HepG2 (cell line): ENCODE measurements at regions not wholly inside any gene's neighbourhood (a gene's known extent, or its start where the extent isn't known, plus 50 kb on each side); places are given as distances from the start of the nearest gene placed in this dataset.

Experiments
- ATAC-seq: fragments of 200-7000 bp; cut with Tn5 transposase; 3 replicates; pipeline ENCODE4 v1.9.1; 2020; ENCODE audit warnings: mild to moderate bottlenecking, moderate library complexity
- BruUV-seq: library from RNA; stranded (reverse); fragments of 400-500 nt; replicated peaks from 2 replicates; lab custom pipeline; 2021; lab: Mats Ljungman, UMichigan
- CTCF ChIA-PET: fragments of 300-600 bp; formaldehyde crosslinking; extraction: SDS; loops from one replicate; lab custom pipeline; 2021; ENCODE audit warnings: low total read pairs, inconsistent platforms, low intra/inter-chr PET ratio; lab: Yijun Ruan, JAX
- POLR2A ChIA-PET: fragments of 350-600 bp; sonication (Branson Sonifier 250); formaldehyde crosslinking; loops from one replicate; lab custom pipeline; 2020; ENCODE audit warnings: antibody characterized with exemption, inconsistent platforms; lab: Yijun Ruan, JAX
- DNase-seq: peaks from one replicate; pipeline ENCODE4 v3.0.0-alpha.2; 2015; ENCODE audit warnings: low spot score
- FAIRE-seq: peaks from 3 replicates; lab custom pipeline; 2011; peaks lifted over from hg19 to GRCh38; lab: Jason Lieb, UNC
- H2AFZ ChIP-seq: one replicate; pipeline ENCODE4 v1.6.1; 2011; ENCODE audit warnings: low read length, inconsistent platforms
- H3K27ac ChIP-seq: fragments of 300-600 bp; 3 replicates; pipeline ENCODE4 v1.8.0; 2011; ENCODE audit warnings: mixed run types, mild to moderate bottlenecking, mixed read lengths, low read length, inconsistent platforms; ENCODE audit not compliant: insufficient read depth; ENCODE audit errors: extremely low read length
- H3K27me3 ChIP-seq, 2 experiments: fragments of 200-600 bp in 1 of 2; 2 replicates in 1 of 2; 3 replicates in 1 of 2; pipeline versions ENCODE4 v1.6.0 to v1.8.0; 2011; ENCODE audit warnings: low read length in 2 of 2, mild to moderate bottlenecking in 2 of 2, moderate library complexity in 2 of 2, inconsistent platforms in 1 of 2; ENCODE audit not compliant: insufficient read depth in 2 of 2, control insufficient read depth in 1 of 2
- H3K36me3 ChIP-seq, 2 experiments: fragments of 200-600 bp in 1 of 2; replicated peaks in 1 of 2; 2 replicates in 1 of 2; 3 replicates in 1 of 2; pipeline versions ENCODE4 v1.5.1 to v1.8.0; 2011; ENCODE audit warnings: low read length in 2 of 2, inconsistent platforms in 1 of 2; ENCODE audit not compliant: insufficient read depth in 2 of 2, control insufficient read depth in 1 of 2
- H3K4me1 ChIP-seq: 2 replicates; pipeline ENCODE4 v1.5.1; 2012; ENCODE audit warnings: low read length, inconsistent platforms; ENCODE audit not compliant: insufficient read depth
- H3K4me2 ChIP-seq: 2 replicates; pipeline ENCODE4 v1.6.0; 2011; ENCODE audit warnings: low read depth, low read length, inconsistent platforms
- H3K4me3 ChIP-seq, 3 experiments: fragments of 200-600 bp in 1 of 3; sonication (generic), shearing (Covaris generic) in 1 of 3; replicated peaks in 1 of 3; 2 replicates each; pipeline ENCODE4 v1.5.1; 2011 to 2016; ENCODE audit warnings: low read length in 3 of 3, inconsistent platforms in 2 of 3, low read depth in 2 of 3, mild to moderate bottlenecking in 2 of 3, control low read depth in 1 of 3, mixed read lengths in 1 of 3; ENCODE audit not compliant: insufficient read depth in 1 of 3
- H3K79me2 ChIP-seq: one replicate; pipeline ENCODE4 v1.6.1; 2011; ENCODE audit warnings: low read length, inconsistent platforms; ENCODE audit not compliant: insufficient read depth
- H3K9ac ChIP-seq: 2 replicates; pipeline ENCODE4 v1.6.0; 2011; ENCODE audit warnings: mild to moderate bottlenecking, low read depth, low read length, inconsistent platforms; ENCODE audit not compliant: insufficient read depth
- H3K9me3 ChIP-seq: 2 replicates; pipeline ENCODE4 v1.5.1; 2012; ENCODE audit warnings: mild to moderate bottlenecking, low read length
- H4K20me1 ChIP-seq: 2 replicates; pipeline ENCODE4 v1.6.0; 2011; ENCODE audit warnings: inconsistent platforms, mild to moderate bottlenecking, low read length, moderate library complexity; ENCODE audit not compliant: insufficient read depth
- CEBPB ChIP-seq: IDR thresholded peaks from 2 replicates; pipeline ENCODE4 v1.6.1; 2011; ENCODE audit warnings: low read depth, low read length, improper control_type of control experiment, borderline replicate concordance
- HMG20B ChIP-seq: conservative IDR thresholded peaks from 2 replicates; pipeline ENCODE4 v1.6.1; 2016; ENCODE audit warnings: missing genetic modification reagents, missing compliant biosample characterization
- IRF2 ChIP-seq: IDR thresholded peaks from 2 replicates; pipeline ENCODE4 v1.6.1; 2018; ENCODE audit warnings: missing genetic modification reagents, missing compliant biosample characterization
- MAFK ChIP-seq, 2 experiments: IDR thresholded peaks in 1 of 2; conservative IDR thresholded peaks in 1 of 2; 2 replicates each; pipeline ENCODE4 v1.6.1; 2011; ENCODE audit warnings: improper control_type of control experiment in 2 of 2, low read length in 2 of 2
- NFKBIZ ChIP-seq: IDR thresholded peaks from 2 replicates; pipeline ENCODE4 v1.6.1; 2018; ENCODE audit warnings: missing genetic modification reagents, missing compliant biosample characterization
- NFRKB ChIP-seq: fragments of 450-650 bp; IDR thresholded peaks from 2 replicates; pipeline ENCODE4 v1.6.1; 2017
- NRL ChIP-seq: sonication (generic); formaldehyde crosslinking; IDR thresholded peaks from 2 replicates; pipeline ENCODE4 v1.5.0; 2020; ENCODE audit warnings: missing genetic modification reagents, mild to moderate bottlenecking, moderate library complexity, borderline replicate concordance
- PRPF4 ChIP-seq: fragments of 200-400 bp; formaldehyde crosslinking; IDR thresholded peaks from 2 replicates; pipeline ENCODE4 v1.6.1; 2016; ENCODE audit warnings: low read length, low read depth; ENCODE audit not compliant: poor library complexity, severe bottlenecking
- SIX4 ChIP-seq: sonication (generic); formaldehyde crosslinking; IDR thresholded peaks from 2 replicates; pipeline ENCODE4 v1.4.0; 2020; ENCODE audit warnings: missing genetic modification reagents
- TBL1XR1 ChIP-seq: fragments of 150-350 bp; IDR thresholded peaks from 2 replicates; pipeline ENCODE4 v1.6.1; 2014; ENCODE audit warnings: borderline replicate concordance, low read length; ENCODE audit not compliant: partially characterized antibody
- ZBTB7A ChIP-seq: sonication (generic); formaldehyde crosslinking; IDR thresholded peaks from 2 replicates; pipeline ENCODE4 v1.8.0; 2022; ENCODE audit warnings: mild to moderate bottlenecking, missing genetic modification reagents
- ZFP1 ChIP-seq: IDR thresholded peaks from 2 replicates; pipeline ENCODE4 v1.6.1; 2016
- ZNF230 ChIP-seq: sonication (generic); formaldehyde crosslinking; IDR thresholded peaks from 2 replicates; pipeline ENCODE4 v1.4.0; 2020; ENCODE audit warnings: mild to moderate bottlenecking, missing genetic modification reagents
- ZNF558 ChIP-seq: sonication (generic); formaldehyde crosslinking; IDR thresholded peaks from 2 replicates; pipeline ENCODE4 v1.9.0; 2022; ENCODE audit warnings: mild to moderate bottlenecking, missing genetic modification reagents, borderline replicate concordance
- ZNF589 ChIP-seq: sonication (generic); formaldehyde crosslinking; conservative IDR thresholded peaks from 2 replicates; pipeline ENCODE4 v1.8.0; 2022; ENCODE audit warnings: mild to moderate bottlenecking, moderate library complexity, missing genetic modification reagents
- ZNF720 ChIP-seq: sonication (generic); formaldehyde crosslinking; IDR thresholded peaks from 2 replicates; pipeline ENCODE4 v1.4.0; 2020; ENCODE audit warnings: missing genetic modification reagents
- ZNF780A ChIP-seq: sonication (generic); formaldehyde crosslinking; IDR thresholded peaks from 2 replicates; pipeline ENCODE4 v1.8.0; 2022; ENCODE audit warnings: mild to moderate bottlenecking, missing genetic modification reagents, moderate library complexity
- WGBS: methylation state at CpG from one replicate; pipeline ENCODE4 v1.1.6; 2017; ENCODE audit warnings: low lambda C conversion rate; 5-methylcytosine and 5-hydroxymethylcytosine counted together
- in situ Hi-C: cut with HindIII; loops from 2 replicates; pipeline ENCODE4 v1.10.0; 2017; ENCODE audit warnings: low pct_unique_long_range_greater_than_20kb; ENCODE audit not compliant: extremely low pct_ligation_motif_present
- intact Hi-C: fragments of 100-400 bp; cut with micrococcal nuclease; formaldehyde crosslinking; loops from one replicate; pipeline ENCODE4 v1.10.0; 2022; ENCODE audit not compliant: unreplicated experiment
- TF ChIP-seq, protein P1 (sequence below): sonication (generic); formaldehyde crosslinking; IDR thresholded peaks from 2 replicates; pipeline ENCODE4 v1.5.0; 2020; ENCODE audit warnings: mild to moderate bottlenecking, missing genetic modification reagents

DNA sequence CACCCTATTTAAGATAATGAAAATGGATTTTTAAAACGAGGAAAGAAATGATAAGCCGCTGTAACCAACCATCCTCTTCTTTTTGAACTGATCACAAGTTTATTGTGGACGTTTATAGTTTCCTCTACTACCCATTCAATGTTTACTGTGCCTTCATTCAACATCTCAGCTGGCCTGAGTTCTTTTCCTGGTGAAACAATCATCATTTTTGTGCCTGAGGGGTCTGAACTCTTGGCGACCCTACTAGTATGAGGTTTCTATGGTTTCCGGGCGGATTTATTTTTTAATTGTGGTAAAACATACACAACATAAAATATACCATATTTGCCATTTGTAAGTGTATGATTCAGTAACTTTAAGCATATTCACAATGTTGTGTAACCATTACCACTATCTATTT lies 100.7 kb downstream of the SPRY1 start:
- Histone ChIP-seq H3K36me3 (no peaks in the 10 kb centered on the region), H3K4me1 (peaks cover 8% of the 10 kb centered on the region; the same call in 1 of the 2 replicates), H3K4me3 (no peak overlapping the region), H3K79me2 (no peaks in the 10 kb centered on the region), H3K4me2 (no peak overlapping the region), H3K27me3 (no peaks in the 10 kb centered on the region), H4K20me1 (no peaks in the 10 kb centered on the region), H2AFZ (no peak overlapping the region), H3K9ac (no peak overlapping the region), H3K27ac (no peak overlapping the region), H3K9me3 (no peaks in the 10 kb centered on the region)
- no TSS peak for BruUV-seq
- in situ Hi-C loops = no loop called here
- DNase-seq (no peak), ATAC-seq (no peak), FAIRE-seq (no peak)
- no peak for TF ChIP-seq SIX4
- no peak for TF ChIP-seq IRF2 (CRISPR knock-in tag)
- TF ChIP-seq NFKBIZ (CRISPR knock-in tag) = no peak
- TF ChIP-seq ZNF780A = no peak
- intact Hi-C loops = no loop called here
- 84% methylated on average over 6 of the region's 6 CpGs for WGBS
- CTCF ChIA-PET = no interaction called here
- POLR2A ChIA-PET = no interaction called here

DNA sequence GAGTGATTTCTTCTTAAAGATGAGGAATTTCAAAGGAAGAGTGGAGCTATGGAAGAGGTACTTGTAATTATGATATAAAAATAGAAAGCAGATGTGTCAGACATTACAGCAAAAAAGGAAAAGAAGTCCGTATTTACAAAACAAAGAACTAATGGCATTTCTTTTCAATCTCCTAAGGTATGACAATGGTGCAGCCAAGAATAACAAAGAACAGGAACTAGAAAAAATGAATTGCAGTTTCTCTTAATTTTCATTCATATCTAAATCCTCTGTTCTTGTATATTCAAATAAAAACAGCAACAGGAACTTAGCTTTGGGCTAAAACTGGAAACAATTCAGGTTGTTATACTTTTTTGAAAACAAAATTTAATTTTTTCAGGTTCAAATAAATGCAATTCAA lies 105.1 kb downstream of the SPRY1 start:
- H3K79me2 ChIP-seq = no peaks in the 10 kb centered on the region
- H2AFZ ChIP-seq = no peak overlapping the region
- peaks cover 27% of the 10 kb centered on the region for H3K4me1 ChIP-seq
- POLR2A ChIA-PET = interaction anchor here (0.6 to 1.0 kb wide), 2 partner anchors 23 to 58 kb away, joined by 4 read pairs; no protein-coding TSS in a partner anchor
- no peak overlapping the region for H3K27ac ChIP-seq
- no peak overlapping the region for H3K4me3 ChIP-seq
- no TSS peak for BruUV-seq
- DNase-seq (no peak), ATAC-seq (no peak), FAIRE-seq (no peak)
- in situ Hi-C loops (no loop called here), intact Hi-C loops (no loop called here)
- CTCF ChIA-PET = no interaction called here
- no peak overlapping the region for H3K4me2 ChIP-seq
- H3K9ac ChIP-seq = no peak overlapping the region
- no peaks in the 10 kb centered on the region for H3K9me3 ChIP-seq
- 83% methylated on average over 1 of the region's 1 CpG for WGBS
- no peaks in the 10 kb centered on the region for H3K27me3 ChIP-seq
- H4K20me1 ChIP-seq = no peaks in the 10 kb centered on the region
- H3K36me3 ChIP-seq = no peaks in the 10 kb centered on the region
- no peak for TF ChIP-seq NFRKB
- no peak for TF ChIP-seq NRL (CRISPR knock-in tag)
- no peak for TF ChIP-seq TBL1XR1
- no peak for TF ChIP-seq ZNF720 (CRISPR knock-in tag)
- TF ChIP-seq ZNF558 (CRISPR knock-in tag) = no peak
- TF ChIP-seq CEBPB = no peak
- TF ChIP-seq PRPF4 = no peak
- no peak for TF ChIP-seq ZNF589 (CRISPR knock-in tag)
- no peak for TF ChIP-seq ZNF230 (CRISPR knock-in tag)
- no peak for TF ChIP-seq ZFP1 (CRISPR knock-in tag)
- TF ChIP-seq, protein P1, sequence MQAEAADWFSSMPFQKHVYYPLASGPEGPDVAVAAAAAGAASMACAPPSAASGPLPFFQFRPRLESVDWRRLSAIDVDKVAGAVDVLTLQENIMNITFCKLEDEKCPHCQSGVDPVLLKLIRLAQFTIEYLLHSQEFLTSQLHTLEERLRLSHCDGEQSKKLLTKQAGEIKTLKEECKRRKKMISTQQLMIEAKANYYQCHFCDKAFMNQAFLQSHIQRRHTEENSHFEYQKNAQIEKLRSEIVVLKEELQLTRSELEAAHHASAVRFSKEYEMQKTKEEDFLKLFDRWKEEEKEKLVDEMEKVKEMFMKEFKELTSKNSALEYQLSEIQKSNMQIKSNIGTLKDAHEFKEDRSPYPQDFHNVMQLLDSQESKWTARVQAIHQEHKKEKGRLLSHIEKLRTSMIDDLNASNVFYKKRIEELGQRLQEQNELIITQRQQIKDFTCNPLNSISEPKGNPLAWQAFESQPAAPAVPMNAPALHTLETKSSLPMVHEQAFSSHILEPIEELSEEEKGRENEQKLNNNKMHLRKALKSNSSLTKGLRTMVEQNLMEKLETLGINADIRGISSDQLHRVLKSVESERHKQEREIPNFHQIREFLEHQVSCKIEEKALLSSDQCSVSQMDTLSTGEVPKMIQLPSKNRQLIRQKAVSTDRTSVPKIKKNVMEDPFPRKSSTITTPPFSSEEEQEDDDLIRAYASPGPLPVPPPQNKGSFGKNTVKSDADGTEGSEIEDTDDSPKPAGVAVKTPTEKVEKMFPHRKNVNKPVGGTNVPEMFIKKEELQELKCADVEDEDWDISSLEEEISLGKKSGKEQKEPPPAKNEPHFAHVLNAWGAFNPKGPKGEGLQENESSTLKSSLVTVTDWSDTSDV (CRISPR knock-in tag) = no peak
- TF ChIP-seq ZBTB7A (CRISPR knock-in tag) = no peak
- no peak for TF ChIP-seq MAFK (conservative IDR thresholded peaks at IDR 0.05 in 1 of 2, IDR thresholded peaks at IDR 0.05 in 1 of 2; ENCODE audit: low read length in 2 of 2)
- no peak for TF ChIP-seq HMG20B (CRISPR knock-in tag)
